ENCODE measurements at regions not wholly inside any gene's neighbourhood (a gene's known extent, or its start where the extent isn't known, plus 50 kb on each side); places are given as distances from the start of the nearest gene placed in this dataset.
A peak's percentile ranks its signal among the peaks of the same experiment; 100 is the strongest.

- peak overlapping the region; percentile 61; the same call in 1 of the 2 replicates for H2BK15ac ChIP-seq (ENCODE audit: low read length)
- no peaks in the 10 kb centered on the region for H3K23me2 ChIP-seq (ENCODE audit: low read depth, low read length)
- ChIA-PET POLR2A (ENCODE audit: partially characterized antibody) (interaction anchor here (1.0 to 1.5 kb wide), 3 partner anchors 22 to 52 kb away, joined by 4 read pairs; no protein-coding TSS in a partner anchor), CTCF (ENCODE audit: partially characterized antibody) (interaction anchor here (0.7 to 11.4 kb wide), 57 partner anchors 8 to 847 kb away, joined by 3 to 136 read pairs (median 4); partner anchors contain the start of gene TENM4)
- no peaks in the 10 kb centered on the region for H3K79me1 ChIP-seq (ENCODE audit: low read depth, low read length)
- H3K18ac ChIP-seq (ENCODE audit: extremely low read depth, low read length) = peak overlapping the region; percentile 36; the same call in 1 of the 2 replicates
- no peak overlapping the region for H2BK120ac ChIP-seq (replicated peaks; ENCODE audit: low read depth, low read length)
- H3K27ac ChIP-seq (ENCODE audit: low read depth, low read length) = no peak overlapping the region
- 0 out of 2 replicates have a peak overlapping the region, but pooled peaks have one; percentile 34 for H2AFZ ChIP-seq (ENCODE audit: low read length)
- no peaks in the 10 kb centered on the region for H3K36me3 ChIP-seq (ENCODE audit: control insufficient read depth in 2 of 4, insufficient read depth in 4 of 4, low read length in 3 of 4)
- H2AK5ac ChIP-seq (ENCODE audit: low read depth, low read length) = no peak overlapping the region
- no peak overlapping the region for H3K9ac ChIP-seq (replicated peaks in 1 of 4; ENCODE audit: extremely low read depth in 1 of 4, low read depth in 3 of 4, low read length in 3 of 4)
- H2BK12ac ChIP-seq (ENCODE audit: low read depth, low read length) = no peak overlapping the region
- FAIRE-seq (peak; percentile 69), DNase-seq (ENCODE audit: low read depth in 1 of 2, low spot score in 2 of 2) (peak; percentile 92 to 98)
- H3K4ac ChIP-seq (replicated peaks; ENCODE audit: insufficient read length, low read depth, low read length) = no peak overlapping the region
- no peak overlapping the region for H2BK5ac ChIP-seq (ENCODE audit: low read depth, low read length)
- no peak overlapping the region for H3K14ac ChIP-seq (ENCODE audit: insufficient read length)
- H3K56ac ChIP-seq (replicated peaks; ENCODE audit: insufficient read length, low read depth, low read length) = no peak overlapping the region
- H3K23ac ChIP-seq (ENCODE audit: insufficient read length) = no peak overlapping the region
- no peak overlapping the region for H3K4me2 ChIP-seq (ENCODE audit: insufficient read depth in 1 of 2, low read depth in 2 of 2, low read length in 2 of 2)
- no peak overlapping the region for H3K4me3 ChIP-seq (ENCODE audit: extremely low read depth in 1 of 4, insufficient read depth in 2 of 4, low read depth in 3 of 4, low read length in 4 of 4)
- peak overlapping the region; percentile 23 for H4K91ac ChIP-seq (replicated peaks; ENCODE audit: insufficient read length, low read length)
- WGBS, 2 experiments (ENCODE audit: extremely low coverage in 1 of 2, insufficient coverage in 1 of 2, insufficient read length in 1 of 2, insufficient replicate concordance in 2 of 2, low coverage in 1 of 2, low lambda C conversion rate in 2 of 2, missing lambda C conversion rate in 1 of 2) = 29% methylated on average over 11 of the region's 11 CpGs; no CpG with 5 or more reads in 1 of the 2 experiments
- no peaks in the 10 kb centered on the region for H4K20me1 ChIP-seq (replicated peaks in 1 of 2; ENCODE audit: control insufficient read depth in 1 of 2, insufficient read depth in 2 of 2, low read length in 2 of 2)
- no peak overlapping the region for H4K8ac ChIP-seq (ENCODE audit: extremely low read depth, insufficient read depth, low read length)
- H3K4me1 ChIP-seq (replicated peaks in 1 of 4; ENCODE audit: control insufficient read depth in 3 of 4, insufficient read depth in 4 of 4, low read length in 3 of 4) = peaks cover 0 to 2% (median 0%) of the 10 kb centered on the region in 4 experiments; a peak in 1 of 7 replicates
- H3K79me2 ChIP-seq (ENCODE audit: control insufficient read depth in 1 of 2, insufficient read depth in 2 of 2, low read length in 2 of 2) = no peaks in the 10 kb centered on the region
- H3K27me3 ChIP-seq (replicated peaks in 1 of 4; ENCODE audit: control insufficient read depth in 3 of 4, extremely low read depth in 1 of 4, insufficient read depth in 3 of 4, low read length in 3 of 4) = no peaks in the 10 kb centered on the region
- no peak overlapping the region for H4K5ac ChIP-seq (ENCODE audit: insufficient read length, low read depth, low read length)
- no peak overlapping the region; the same call in 1 of the 2 replicates for H2BK20ac ChIP-seq (ENCODE audit: low read length)
- no peaks in the 10 kb centered on the region for H3K9me3 ChIP-seq (ENCODE audit: insufficient read depth in 2 of 2, low read depth in 1 of 2, low read length in 1 of 2)
- TF ChIP-seq CREB1 (IDR thresholded peaks at IDR 0.05) (no peak), BACH1 (IDR thresholded peaks at IDR 0.05; ENCODE audit: low read length) (no peak), CBX5 (IDR thresholded peaks at IDR 0.05; ENCODE audit: low read depth, low read length) (no peak), CTCF (IDR thresholded peaks at IDR 0.05; ENCODE audit: control extremely low read depth in 1 of 3, insufficient read depth in 1 of 3, low read depth in 1 of 3, low read length in 3 of 3) (peak; percentile 88 to 98 (median 96)), NRF1 (IDR thresholded peaks at IDR 0.05; ENCODE audit: low read depth, low read length) (no peak), ATF2 (IDR thresholded peaks at IDR 0.05; ENCODE audit: low read length) (no peak), MAX (IDR thresholded peaks at IDR 0.05) (peak; percentile 6; the same call in 1 of the 2 replicates), JUND (IDR thresholded peaks at IDR 0.05; ENCODE audit: low read length) (no peak), FOSL1 (IDR thresholded peaks at IDR 0.05; ENCODE audit: insufficient read depth, low read depth, low read length) (no peak)
Measured at GRCh38 chr11:79493555-79494171, 52.8 kb upstream of the TENM4 start.

All from H1 (cell line).